ENCODE measurements at regions not wholly inside any gene's neighbourhood (a gene's known extent, or its start where the extent isn't known, plus 50 kb on each side); places are given as distances from the start of the nearest gene placed in this dataset.

DNA sequence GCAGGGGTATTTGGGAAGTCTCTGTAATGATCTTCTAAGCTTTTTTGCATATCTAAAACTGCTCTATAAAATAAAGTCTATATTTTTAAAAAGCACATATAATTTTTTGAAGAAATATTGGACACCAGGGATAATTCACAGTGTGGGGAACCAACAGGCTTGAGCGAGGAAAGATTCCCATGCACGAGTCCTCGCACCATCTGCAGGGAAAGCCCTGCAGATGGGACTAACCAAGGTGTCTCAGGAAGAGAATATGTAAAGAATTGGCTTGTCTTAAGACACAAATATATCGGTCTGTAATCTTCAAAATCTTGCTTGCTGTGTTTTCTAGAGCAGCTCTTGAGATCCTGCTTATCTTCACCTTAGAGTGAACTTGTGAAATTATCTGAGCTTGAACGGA lies 77.2 kb upstream of the SEMA6D start:
- TF ChIP-seq, protein P1, sequence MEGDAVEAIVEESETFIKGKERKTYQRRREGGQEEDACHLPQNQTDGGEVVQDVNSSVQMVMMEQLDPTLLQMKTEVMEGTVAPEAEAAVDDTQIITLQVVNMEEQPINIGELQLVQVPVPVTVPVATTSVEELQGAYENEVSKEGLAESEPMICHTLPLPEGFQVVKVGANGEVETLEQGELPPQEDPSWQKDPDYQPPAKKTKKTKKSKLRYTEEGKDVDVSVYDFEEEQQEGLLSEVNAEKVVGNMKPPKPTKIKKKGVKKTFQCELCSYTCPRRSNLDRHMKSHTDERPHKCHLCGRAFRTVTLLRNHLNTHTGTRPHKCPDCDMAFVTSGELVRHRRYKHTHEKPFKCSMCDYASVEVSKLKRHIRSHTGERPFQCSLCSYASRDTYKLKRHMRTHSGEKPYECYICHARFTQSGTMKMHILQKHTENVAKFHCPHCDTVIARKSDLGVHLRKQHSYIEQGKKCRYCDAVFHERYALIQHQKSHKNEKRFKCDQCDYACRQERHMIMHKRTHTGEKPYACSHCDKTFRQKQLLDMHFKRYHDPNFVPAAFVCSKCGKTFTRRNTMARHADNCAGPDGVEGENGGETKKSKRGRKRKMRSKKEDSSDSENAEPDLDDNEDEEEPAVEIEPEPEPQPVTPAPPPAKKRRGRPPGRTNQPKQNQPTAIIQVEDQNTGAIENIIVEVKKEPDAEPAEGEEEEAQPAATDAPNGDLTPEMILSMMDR (conservative IDR thresholded peaks at IDR 0.05; ENCODE audit: low read depth, low read length), result no peak
- TF ChIP-seq EZH2 (IDR thresholded peaks at IDR 0.05; ENCODE audit: borderline replicate concordance, low read depth, low read length, poor library complexity, severe bottlenecking), result no peak
